ENCODE measurements at regions not wholly inside any gene's neighbourhood (a gene's known extent, or its start where the extent isn't known, plus 50 kb on each side); places are given as distances from the start of the nearest gene placed in this dataset.

DNA sequence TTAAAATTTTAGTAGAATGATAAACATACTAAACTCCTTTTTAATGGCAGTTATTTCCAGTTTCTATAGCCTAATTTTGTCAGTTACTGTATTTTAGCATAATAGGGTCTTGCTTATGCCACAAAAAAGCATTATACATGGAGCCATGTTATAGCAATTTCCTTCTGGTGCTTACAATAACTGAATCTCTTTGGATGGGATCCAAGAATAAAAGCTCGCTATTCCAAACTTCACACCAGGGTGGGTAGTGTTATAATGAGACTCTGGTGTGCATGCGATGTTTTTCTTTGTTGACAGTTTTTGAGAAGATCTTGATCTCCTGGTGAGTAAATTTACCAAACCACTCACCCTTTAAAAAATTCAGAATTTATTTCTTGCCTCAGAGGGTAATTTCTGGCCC is 90.4 kb upstream of the CCDC91 start:
- H3K4me3 ChIP-seq (ENCODE audit: low read depth, low read length): no peak overlapping the region
- DNase-seq (ENCODE audit: low read depth): no peak

GRCh38 chr12:28100717-28101116 is 89.5 kb upstream of the CCDC91 start:
- H3K4me3 ChIP-seq (ENCODE audit: low read depth, low read length): no peak overlapping the region
- no peak for DNase-seq (ENCODE audit: low read depth)

- peak; percentile 56 for DNase-seq (ENCODE audit: low read depth)
- no peak overlapping the region for H3K4me3 ChIP-seq (ENCODE audit: low read depth, low read length)
Observed at GRCh38 chr12:28104316-28104715, 85.9 kb upstream of the CCDC91 start.

GRCh38 chr12:28104903-28105864 is 85.1 kb upstream of the CCDC91 start:
- DNase-seq (ENCODE audit: low read depth): no peak
- no peak overlapping the region for H3K4me3 ChIP-seq (ENCODE audit: low read depth, low read length)

GRCh38 chr12:28107679-28108078 is 82.6 kb upstream of the CCDC91 start:
- H3K4me3 ChIP-seq (ENCODE audit: low read depth, low read length): no peak overlapping the region
- no peak for DNase-seq (ENCODE audit: low read depth)

DNA sequence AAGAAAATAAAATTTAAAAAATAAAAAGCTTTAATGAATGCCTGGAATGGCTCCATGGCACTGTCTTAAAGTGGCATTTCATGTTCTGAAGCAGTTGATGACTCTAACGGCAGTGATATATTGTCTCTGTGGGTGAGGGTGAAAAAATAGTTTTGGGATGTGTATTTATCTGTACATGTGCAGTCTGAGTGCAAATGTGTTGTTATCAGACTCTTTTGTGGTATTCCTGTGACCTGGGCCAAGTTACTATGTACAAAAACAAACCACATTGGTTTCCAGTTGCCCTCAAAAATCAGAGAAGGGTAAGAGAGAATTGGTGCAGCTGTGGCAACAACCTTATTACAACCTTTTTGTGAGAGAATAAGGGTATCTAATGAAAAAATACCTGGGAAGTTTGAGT is 81.7 kb upstream of the CCDC91 start:
- DNase-seq (ENCODE audit: low read depth): no peak

GRCh38 chr12:28110329-28110728 is 79.9 kb upstream of the CCDC91 start:
- no peak overlapping the region for H3K4me3 ChIP-seq (ENCODE audit: low read depth, low read length)
- DNase-seq (ENCODE audit: low read depth): no peak

More for the DNA sequence above, 81.7 kb upstream of the CCDC91 start:
- H3K4me3 ChIP-seq (ENCODE audit: low read depth, low read length): no peak overlapping the region

DNA sequence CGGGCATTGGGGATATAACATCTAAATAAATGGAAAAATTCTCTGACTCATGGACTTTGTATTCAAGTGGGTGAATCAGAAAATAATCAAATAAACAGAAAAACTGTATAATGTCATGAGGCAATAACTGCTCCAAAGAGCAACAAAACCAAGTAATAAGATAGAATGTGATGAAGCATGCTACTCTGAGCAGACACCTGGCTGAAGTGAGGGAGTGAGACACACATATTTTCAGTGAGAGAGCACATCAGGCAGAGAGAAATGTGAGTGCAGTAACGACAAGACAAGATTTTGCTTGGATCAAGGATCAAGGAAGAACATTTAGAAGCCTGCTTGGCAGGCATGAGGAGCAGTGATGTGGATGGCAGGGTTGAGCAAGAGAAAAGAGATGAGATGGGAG is 75.8 kb upstream of the CCDC91 start:
- H3K4me3 ChIP-seq (ENCODE audit: low read depth, low read length): no peak overlapping the region
- no peak for DNase-seq (ENCODE audit: low read depth)

DNA sequence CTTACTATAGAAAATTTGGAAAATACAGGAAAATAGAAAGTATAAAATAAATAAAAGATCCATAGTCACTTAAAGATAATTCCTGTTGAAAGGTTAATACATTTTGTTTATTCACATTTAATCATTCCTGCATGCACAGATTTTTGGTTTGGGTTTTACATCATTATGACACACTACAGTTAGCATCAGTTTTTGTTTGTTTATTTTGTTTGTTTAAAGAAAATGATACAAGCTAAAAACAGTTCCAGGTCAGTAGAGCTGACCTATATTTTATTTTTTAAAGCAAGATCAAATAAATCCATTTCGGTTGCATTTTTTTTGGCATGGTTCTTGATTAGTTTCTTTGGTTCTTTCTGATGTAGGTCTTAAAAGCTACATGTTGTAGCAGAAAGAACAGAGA is 68.8 kb upstream of the CCDC91 start:
- no peak overlapping the region for H3K4me3 ChIP-seq (ENCODE audit: low read depth, low read length)
- DNase-seq (ENCODE audit: low read depth): no peak

- no peak for DNase-seq (ENCODE audit: low read depth)
- H3K4me3 ChIP-seq (ENCODE audit: low read depth, low read length): no peak overlapping the region
Observed at GRCh38 chr12:28121899-28122655, 68.2 kb upstream of the CCDC91 start.

DNA sequence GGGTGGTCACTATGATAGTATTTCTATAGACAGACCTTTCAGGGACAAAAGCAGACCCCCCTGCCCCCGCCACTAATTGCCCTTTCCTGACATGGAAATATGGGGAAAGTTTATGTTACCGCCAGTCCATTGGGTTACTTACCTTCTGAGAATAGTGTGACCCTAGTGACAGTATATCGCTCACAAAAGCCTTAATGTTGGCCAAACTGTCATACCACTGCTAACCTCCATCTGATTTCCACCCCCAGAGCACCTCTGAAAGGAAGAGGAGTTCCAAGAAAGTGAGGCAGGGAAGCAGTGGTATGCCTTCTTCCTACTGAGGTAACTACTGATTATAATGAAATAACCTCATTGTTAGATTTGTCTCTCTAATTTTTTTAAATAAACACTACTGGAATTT is 67.5 kb upstream of the CCDC91 start:
- no peak overlapping the region for H3K4me3 ChIP-seq (ENCODE audit: low read depth, low read length)
- DNase-seq (ENCODE audit: low read depth): no peak

DNA sequence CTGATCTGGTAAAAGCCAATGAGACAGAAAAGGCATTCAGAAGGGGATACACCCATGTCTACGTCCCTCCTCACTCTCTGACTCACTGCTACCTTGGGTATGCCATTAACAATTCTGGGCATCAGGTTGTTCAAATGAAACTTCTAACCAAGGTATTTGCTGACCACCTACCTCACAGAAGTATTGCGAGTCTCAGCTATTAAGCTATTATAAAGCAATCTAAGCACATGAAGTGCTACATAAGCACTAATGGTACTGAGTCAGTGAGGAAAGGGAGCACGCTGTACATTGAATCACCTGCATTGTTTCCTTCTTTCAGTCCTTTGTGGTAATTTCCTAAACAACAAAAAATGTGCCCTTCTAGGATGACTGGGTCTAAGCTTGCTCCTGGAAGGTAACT is 62.8 kb upstream of the CCDC91 start:
- no peak for DNase-seq (ENCODE audit: low read depth)
- no peak overlapping the region for H3K4me3 ChIP-seq (ENCODE audit: low read depth, low read length)

DNA sequence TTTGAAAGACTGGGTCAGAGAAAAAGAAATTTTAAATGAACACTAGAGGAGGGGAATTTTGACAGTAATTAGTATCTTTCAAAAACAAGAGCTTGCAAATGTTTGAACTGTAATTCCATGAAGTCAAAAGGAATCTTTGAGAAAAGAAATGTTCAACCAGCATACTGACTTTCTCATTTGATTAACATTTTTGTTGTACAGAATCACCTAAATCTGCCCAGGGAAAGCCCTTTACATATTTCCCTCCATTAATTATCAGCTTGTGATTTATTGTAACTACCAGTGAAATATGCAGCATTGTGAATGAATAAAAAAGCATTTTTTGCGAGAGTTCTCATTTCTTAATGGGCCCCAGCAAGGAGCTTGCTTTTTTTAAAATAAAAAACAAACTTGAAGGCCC is 61.2 kb upstream of the CCDC91 start:
- no peak overlapping the region for H3K4me3 ChIP-seq (ENCODE audit: low read depth, low read length)

DNA sequence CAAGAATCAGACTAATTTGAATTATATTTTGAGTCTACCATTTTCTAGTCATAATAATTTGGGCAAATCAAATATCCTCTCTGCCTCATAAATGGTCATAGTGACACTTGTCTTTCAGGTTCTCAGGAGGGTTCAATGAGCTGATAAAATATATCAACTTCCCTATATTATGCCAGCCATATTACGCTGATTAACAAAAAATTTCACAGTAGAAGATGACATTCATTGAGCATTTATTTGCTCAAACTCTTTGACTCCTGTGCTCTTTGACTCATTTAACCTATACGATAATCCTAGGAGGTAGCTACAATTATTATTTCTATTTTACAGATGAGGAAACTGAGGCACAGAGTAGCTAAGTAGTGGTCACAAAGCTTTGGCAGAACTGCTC is 60.0 kb upstream of the CCDC91 start:
- no peak overlapping the region for H3K4me3 ChIP-seq (ENCODE audit: low read depth, low read length)
- no peak for DNase-seq (ENCODE audit: low read depth)

More for the DNA sequence above, 61.2 kb upstream of the CCDC91 start:
- no peak for DNase-seq (ENCODE audit: low read depth)

DNA sequence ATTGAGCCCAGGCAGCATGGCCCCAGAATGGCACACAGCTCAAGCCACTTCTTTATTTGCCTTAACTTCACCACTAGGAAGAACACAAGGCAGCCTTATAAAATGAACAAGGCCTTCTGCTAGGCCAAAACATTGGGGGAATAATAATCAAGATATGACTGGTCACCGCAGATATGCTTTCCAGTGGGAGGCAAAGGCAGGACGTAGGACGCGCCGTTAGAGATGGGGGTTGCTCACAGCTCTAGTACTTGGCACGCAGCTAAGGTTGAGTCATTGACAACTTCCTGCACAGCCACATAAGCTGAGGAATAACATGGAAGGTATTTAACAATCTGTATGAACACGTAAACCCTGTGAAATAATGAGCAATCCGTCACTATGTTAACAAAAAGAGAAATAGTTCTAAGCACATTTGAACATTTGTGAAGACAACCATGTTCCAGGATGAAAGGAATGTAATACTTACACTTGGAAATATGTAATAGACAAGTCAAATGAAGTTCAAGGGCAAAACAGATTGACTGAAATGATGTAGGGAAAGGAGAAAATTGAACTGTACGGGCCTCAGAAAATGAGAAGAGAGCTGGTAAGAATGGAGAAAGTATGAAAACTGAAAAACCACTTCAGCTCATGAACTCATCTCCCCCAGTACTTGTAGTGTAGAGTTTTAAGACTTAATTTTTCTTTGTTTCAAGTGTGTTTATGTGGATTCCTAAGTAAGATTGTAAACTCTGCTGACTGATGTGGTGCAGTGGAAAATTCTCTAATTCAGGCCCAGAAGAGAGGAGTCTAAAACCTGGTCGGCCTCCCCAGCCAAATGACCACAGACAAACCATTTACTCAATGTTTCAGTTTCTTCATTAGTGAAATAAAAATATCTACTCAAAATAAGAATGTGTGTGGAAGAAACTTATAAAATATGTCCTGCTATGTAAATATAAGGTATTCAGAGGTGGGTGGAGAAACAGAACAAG is 59.3 kb upstream of the CCDC91 start:
- DNase-seq (ENCODE audit: low read depth): peak; percentile 99
- no peak overlapping the region for H3K4me3 ChIP-seq (ENCODE audit: low read depth, low read length)

DNA sequence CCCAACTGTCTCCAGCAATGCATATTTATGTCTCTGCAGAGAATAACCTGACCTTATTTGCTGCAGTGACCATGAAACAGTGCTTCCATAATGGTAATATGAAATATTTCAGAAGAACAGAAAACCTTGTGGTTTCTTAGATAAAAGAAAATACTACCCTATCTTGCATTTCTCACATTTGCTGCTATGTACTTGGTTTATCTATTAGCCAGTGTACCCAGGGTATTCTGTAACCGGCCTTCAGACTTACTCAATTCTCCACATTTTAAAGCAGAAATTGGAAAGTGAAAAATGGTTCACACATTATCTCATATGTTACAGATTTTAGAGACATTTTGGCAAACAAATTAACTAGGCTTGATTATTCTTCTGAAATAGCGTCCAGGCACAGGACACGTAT is 57.9 kb upstream of the CCDC91 start:
- no peak overlapping the region for H3K4me3 ChIP-seq (ENCODE audit: low read depth, low read length)
- no peak for DNase-seq (ENCODE audit: low read depth)

DNA sequence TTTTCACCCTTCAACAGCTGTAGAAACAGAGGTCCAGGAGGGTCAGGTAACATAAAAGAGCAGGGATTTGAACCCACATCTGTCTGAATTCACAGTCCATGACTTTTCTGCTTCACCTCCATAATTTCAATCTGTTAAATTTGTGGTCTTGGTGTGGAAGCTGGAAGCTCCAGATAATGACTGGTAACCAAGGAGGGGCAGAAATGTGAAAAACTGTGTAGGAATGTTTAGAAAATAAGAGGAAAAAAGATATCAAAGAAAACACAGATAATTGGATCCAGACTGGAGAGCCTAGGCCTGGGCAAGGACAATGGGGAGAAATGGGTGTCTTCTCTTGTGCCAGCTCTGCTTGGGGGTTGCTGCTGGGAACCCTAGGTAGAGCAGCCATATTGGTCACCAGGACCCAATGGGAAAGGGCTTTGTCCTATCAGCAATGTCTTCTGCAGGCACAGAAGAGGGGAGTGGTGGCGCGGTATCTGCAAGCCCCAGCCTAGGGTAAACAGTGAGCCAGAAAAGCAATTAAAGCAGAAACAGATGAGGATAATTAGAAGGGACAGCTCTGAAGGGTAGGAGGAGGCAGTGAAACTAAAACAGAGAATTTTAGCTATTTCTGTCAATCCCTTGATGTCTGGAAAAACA is 54.3 kb upstream of the CCDC91 start:
- no peak for DNase-seq (ENCODE audit: low read depth)
- H3K4me3 ChIP-seq (ENCODE audit: low read depth, low read length): no peak overlapping the region

- DNase-seq (ENCODE audit: low read depth): no peak
- H3K4me3 ChIP-seq (ENCODE audit: low read depth, low read length): no peak overlapping the region
Observed at GRCh38 chr12:28137414-28137813, 52.8 kb upstream of the CCDC91 start.

GRCh38 chr12:28140404-28140803 is 49.9 kb upstream of the CCDC91 start:
- no peak overlapping the region for H3K4me3 ChIP-seq (ENCODE audit: low read depth, low read length)
- DNase-seq (ENCODE audit: low read depth): no peak
